GM12891 (cell line): ENCODE measurements at regions not wholly inside any gene's neighbourhood (a gene's known extent, or its start where the extent isn't known, plus 50 kb on each side); places are given as distances from the start of the nearest gene placed in this dataset.

ENCODE experiments used
- PAX5 ChIP-seq: IDR thresholded peaks from 2 replicates; pipeline ENCODE4 v1.6.1; 2011; ENCODE audit warnings: low read length, moderate library complexity, mild to moderate bottlenecking; ENCODE audit not compliant: insufficient read depth, severe bottlenecking
- POLR2A ChIP-seq: IDR thresholded peaks from 2 replicates; pipeline ENCODE4 v1.6.1; 2011; ENCODE audit warnings: low read depth, low read length, control low read depth
- POLR2AphosphoS5 ChIP-seq: IDR thresholded peaks from 2 replicates; pipeline ENCODE4 v1.6.1; 2011; ENCODE audit warnings: low read depth, low read length, control low read depth

GRCh38 chr18:51433881-51434280, 236.4 kb upstream of the MEX3C start:
- TF ChIP-seq POLR2AphosphoS5 (no peak), PAX5 (no peak), POLR2A (no peak)
